GM21825 (cell line): ENCODE measurements at regions not wholly inside any gene's neighbourhood (a gene's known extent, or its start where the extent isn't known, plus 50 kb on each side); places are given as distances from the start of the nearest gene placed in this dataset.

Experiments used
- ATAC-seq: cut with Tn5 transposase; IDR thresholded peaks from one replicate; pipeline ENCODE4 v1.9.1; 2021; ENCODE audit warnings: mild to moderate bottlenecking, moderate library complexity; ENCODE audit not compliant: unreplicated experiment

DNA sequence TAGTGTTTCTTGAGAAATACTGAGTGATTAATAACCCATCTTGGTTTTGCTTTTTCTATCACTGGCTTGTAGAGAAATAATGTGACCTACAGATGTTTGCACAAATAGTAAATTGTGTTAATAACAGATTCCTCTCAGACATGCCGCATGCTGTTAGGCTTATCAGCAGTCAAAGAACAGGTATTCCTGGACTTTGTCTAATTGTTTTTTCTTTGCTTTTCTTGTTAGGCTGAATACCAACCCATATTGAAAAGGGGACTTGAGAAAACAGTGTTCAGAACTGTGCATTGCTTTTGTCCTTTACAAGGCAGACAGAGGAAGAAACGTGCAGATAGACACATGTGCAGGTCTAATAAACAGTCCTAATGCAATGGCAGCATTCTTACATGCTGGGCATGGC is 51.0 kb upstream of the RARB start:
- ATAC-seq, result no peak
